ENCODE measurements at regions not wholly inside any gene's neighbourhood (a gene's known extent, or its start where the extent isn't known, plus 50 kb on each side); places are given as distances from the start of the nearest gene placed in this dataset.

DNA sequence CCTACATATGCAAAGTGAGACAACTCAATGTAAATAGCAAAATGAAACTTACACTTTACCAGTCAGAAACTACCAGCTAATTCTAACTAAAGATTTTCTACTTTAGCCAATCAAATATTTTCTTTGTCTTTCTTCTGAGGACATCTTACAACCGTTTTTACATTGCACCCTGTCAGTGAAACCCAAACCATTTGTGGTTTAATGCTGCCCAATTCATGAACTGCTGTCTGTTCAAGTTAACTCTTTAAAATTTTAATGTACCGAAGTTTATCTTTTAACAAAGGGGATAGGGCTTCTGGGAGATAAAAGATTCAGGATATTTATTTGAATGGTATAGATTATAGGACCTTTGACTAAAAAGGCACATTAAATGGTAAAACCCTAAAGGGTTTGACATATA is 121.3 kb upstream of the HDDC2 start:
- TF ChIP-seq, protein P1, sequence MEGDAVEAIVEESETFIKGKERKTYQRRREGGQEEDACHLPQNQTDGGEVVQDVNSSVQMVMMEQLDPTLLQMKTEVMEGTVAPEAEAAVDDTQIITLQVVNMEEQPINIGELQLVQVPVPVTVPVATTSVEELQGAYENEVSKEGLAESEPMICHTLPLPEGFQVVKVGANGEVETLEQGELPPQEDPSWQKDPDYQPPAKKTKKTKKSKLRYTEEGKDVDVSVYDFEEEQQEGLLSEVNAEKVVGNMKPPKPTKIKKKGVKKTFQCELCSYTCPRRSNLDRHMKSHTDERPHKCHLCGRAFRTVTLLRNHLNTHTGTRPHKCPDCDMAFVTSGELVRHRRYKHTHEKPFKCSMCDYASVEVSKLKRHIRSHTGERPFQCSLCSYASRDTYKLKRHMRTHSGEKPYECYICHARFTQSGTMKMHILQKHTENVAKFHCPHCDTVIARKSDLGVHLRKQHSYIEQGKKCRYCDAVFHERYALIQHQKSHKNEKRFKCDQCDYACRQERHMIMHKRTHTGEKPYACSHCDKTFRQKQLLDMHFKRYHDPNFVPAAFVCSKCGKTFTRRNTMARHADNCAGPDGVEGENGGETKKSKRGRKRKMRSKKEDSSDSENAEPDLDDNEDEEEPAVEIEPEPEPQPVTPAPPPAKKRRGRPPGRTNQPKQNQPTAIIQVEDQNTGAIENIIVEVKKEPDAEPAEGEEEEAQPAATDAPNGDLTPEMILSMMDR (IDR thresholded peaks at IDR 0.05): no peak
- H3K27ac ChIP-seq: no peak overlapping the region
- H3K4me1 ChIP-seq (ENCODE audit: control insufficient read depth in 1 of 2, insufficient read depth in 1 of 2, low read depth in 1 of 2, low read length in 1 of 2): no peaks in the 10 kb centered on the region
- H3K9me3 ChIP-seq: no peaks in the 10 kb centered on the region
- no peaks in the 10 kb centered on the region for H3K36me3 ChIP-seq
- no peak overlapping the region for H3K4me3 ChIP-seq (ENCODE audit: low read depth in 1 of 2, low read length in 1 of 2)
- no peaks in the 10 kb centered on the region for H3K27me3 ChIP-seq

DNA sequence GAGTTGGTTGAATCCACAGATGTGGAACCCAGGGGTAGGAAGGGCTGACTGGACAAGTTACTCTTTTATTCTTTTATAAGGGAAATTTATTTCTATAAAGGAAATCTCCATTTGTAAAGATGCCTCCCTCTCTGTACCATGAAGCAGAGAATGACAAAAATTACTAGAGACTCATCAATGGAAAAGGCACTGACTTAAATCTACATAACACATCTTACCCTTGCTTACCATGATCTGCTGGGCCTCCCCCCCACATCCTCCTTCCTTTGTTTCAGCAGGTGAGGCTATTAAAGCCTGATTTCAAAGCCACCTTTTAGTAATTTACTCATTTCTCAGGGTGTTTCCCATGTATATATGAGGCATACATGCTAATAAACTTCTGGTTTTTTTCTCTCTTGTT is 130.2 kb upstream of the HDDC2 start:
- Histone ChIP-seq H3K36me3 (no peaks in the 10 kb centered on the region), H3K9me3 (no peaks in the 10 kb centered on the region), H3K4me3 (ENCODE audit: low read depth in 1 of 2, low read length in 1 of 2) (no peak overlapping the region), H3K4me1 (ENCODE audit: control insufficient read depth in 1 of 2, insufficient read depth in 1 of 2, low read depth in 1 of 2, low read length in 1 of 2) (no peaks in the 10 kb centered on the region), H3K27me3 (no peaks in the 10 kb centered on the region), H3K27ac (no peak overlapping the region)
- TF ChIP-seq, protein P1 (IDR thresholded peaks at IDR 0.05): no peak

DNA sequence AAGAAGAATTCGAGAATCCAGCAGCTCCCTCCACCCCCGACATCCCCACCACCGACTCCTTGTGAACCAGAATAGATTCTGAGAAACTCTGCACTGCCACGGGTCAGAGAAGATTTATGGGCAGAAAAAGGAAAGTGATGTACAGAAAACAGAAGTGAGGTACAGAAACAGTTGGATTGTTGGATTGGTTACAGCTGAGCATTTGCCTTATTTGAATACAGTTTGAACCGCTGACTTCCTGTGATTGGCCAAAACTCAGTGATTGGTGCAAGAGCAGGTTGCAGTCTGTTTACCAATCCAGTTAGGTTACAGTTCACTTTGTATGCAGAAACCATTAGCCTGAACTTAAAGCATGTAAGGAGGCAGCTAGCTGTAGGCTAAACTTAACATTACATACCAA is 131.2 kb upstream of the HDDC2 start:
- TF ChIP-seq, protein P1 (IDR thresholded peaks at IDR 0.05): no peak
- Histone ChIP-seq H3K36me3 (no peaks in the 10 kb centered on the region), H3K4me3 (ENCODE audit: low read depth in 1 of 2, low read length in 1 of 2) (no peak overlapping the region), H3K9me3 (no peaks in the 10 kb centered on the region), H3K27me3 (no peaks in the 10 kb centered on the region), H3K4me1 (ENCODE audit: control insufficient read depth in 1 of 2, insufficient read depth in 1 of 2, low read depth in 1 of 2, low read length in 1 of 2) (no peaks in the 10 kb centered on the region), H3K27ac (no peak overlapping the region)

DNA sequence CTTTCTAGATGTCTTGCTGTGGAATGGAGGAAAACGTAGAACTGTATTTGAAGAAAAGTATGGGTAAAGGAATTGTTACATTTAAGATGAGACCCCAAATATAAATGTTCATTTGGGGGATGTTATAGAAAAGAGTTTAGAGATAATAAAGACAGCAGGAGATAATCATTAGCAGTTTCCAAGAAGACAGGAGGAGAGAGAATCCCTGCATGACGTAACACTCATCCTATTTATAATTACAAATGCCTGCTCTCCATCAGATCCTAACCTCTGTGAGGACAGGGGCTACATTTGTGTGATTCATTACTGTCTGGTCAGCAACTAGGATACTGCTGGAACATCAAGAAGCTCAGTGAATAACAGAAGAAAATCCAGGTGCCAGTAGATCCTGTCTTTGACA is 133.0 kb upstream of the HDDC2 start:
- Histone ChIP-seq H3K27ac (no peak overlapping the region), H3K4me3 (ENCODE audit: low read depth in 1 of 2, low read length in 1 of 2) (no peak overlapping the region), H3K4me1 (ENCODE audit: control insufficient read depth in 1 of 2, insufficient read depth in 1 of 2, low read depth in 1 of 2, low read length in 1 of 2) (no peaks in the 10 kb centered on the region), H3K36me3 (no peaks in the 10 kb centered on the region), H3K27me3 (no peaks in the 10 kb centered on the region), H3K9me3 (no peaks in the 10 kb centered on the region)
- TF ChIP-seq, protein P1 (IDR thresholded peaks at IDR 0.05): no peak

DNA sequence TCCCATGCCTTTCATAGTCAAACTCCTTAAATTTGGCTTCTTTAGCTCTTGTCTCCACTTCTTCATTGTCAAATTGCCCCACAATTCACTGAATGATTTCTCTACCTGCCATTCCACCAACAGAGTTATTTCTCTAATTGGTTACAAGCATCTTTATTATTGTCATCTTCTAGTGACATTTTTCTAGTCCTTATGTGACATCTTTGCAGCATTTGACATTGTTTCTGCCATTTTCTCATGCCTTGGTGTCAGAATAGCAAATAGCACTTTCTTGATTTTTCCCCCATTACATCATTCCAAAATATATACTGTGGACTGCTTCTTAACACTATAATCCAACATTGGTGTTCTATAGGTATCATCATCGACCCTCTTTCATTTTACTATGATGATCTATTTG is 137.7 kb upstream of the HDDC2 start:
- Histone ChIP-seq H3K4me3 (ENCODE audit: low read depth in 1 of 2, low read length in 1 of 2) (no peak overlapping the region), H3K27ac (no peak overlapping the region), H3K4me1 (ENCODE audit: control insufficient read depth in 1 of 2, insufficient read depth in 1 of 2, low read depth in 1 of 2, low read length in 1 of 2) (no peaks in the 10 kb centered on the region), H3K27me3 (no peaks in the 10 kb centered on the region), H3K36me3 (no peaks in the 10 kb centered on the region), H3K9me3 (no peaks in the 10 kb centered on the region)
- TF ChIP-seq, protein P1 (IDR thresholded peaks at IDR 0.05): no peak

All from neutrophil (primary cell).